BLaER1 (cell line): ENCODE measurements at regions not wholly inside any gene's neighbourhood (a gene's known extent, or its start where the extent isn't known, plus 50 kb on each side); places are given as distances from the start of the nearest gene placed in this dataset.

Source experiments
- H3K27ac ChIP-seq: shearing (Covaris generic); formaldehyde crosslinking; 2 replicates; pipeline ENCODE4 v1.8.1; 2022
- H3K27me3 ChIP-seq: shearing (Covaris generic); formaldehyde crosslinking; 2 replicates; pipeline ENCODE4 v1.8.1; 2022
- H3K36me3 ChIP-seq: shearing (Covaris generic); formaldehyde crosslinking; 2 replicates; pipeline ENCODE4 v1.8.1; 2022
- H3K4me1 ChIP-seq: shearing (Covaris generic); formaldehyde crosslinking; 2 replicates; pipeline ENCODE4 v1.8.1; 2022
- H3K4me2 ChIP-seq: shearing (Covaris generic); formaldehyde crosslinking; 2 replicates; pipeline ENCODE4 v1.8.1; 2022
- H3K4me3 ChIP-seq: shearing (Covaris generic); formaldehyde crosslinking; 2 replicates; pipeline ENCODE4 v1.8.1; 2022
- H3K9ac ChIP-seq: shearing (Covaris generic); formaldehyde crosslinking; 2 replicates; pipeline ENCODE4 v1.8.1; 2022
- H3K9me3 ChIP-seq: shearing (Covaris generic); formaldehyde crosslinking; 2 replicates; pipeline ENCODE4 v1.8.1; 2022
- H4K20me1 ChIP-seq: shearing (Covaris generic); formaldehyde crosslinking; 2 replicates; pipeline ENCODE4 v1.8.1; 2022
- Cebpa-rat ChIP-seq: shearing (Covaris generic); IDR thresholded peaks from 2 replicates; pipeline ENCODE4 v1.8.1; 2022

- Histone ChIP-seq H3K4me3 (no peak overlapping the region), H3K36me3 (no peaks in the 10 kb centered on the region), H3K4me2 (no peak overlapping the region), H3K4me1 (no peaks in the 10 kb centered on the region), H3K9ac (no peak overlapping the region), H3K27me3 (no peaks in the 10 kb centered on the region), H3K9me3 (no peaks in the 10 kb centered on the region), H3K27ac (no peak overlapping the region), H4K20me1 (no peaks in the 10 kb centered on the region)
- no peak for TF ChIP-seq Cebpa-rat
Measured at GRCh38 chr2:123080331-123080730, 944.8 kb upstream of the CNTNAP5 start.

GRCh38 chr2:123085484-123085883 lies 939.6 kb upstream of the CNTNAP5 start:
- H3K9me3 ChIP-seq, result no peaks in the 10 kb centered on the region
- no peak overlapping the region for H3K4me3 ChIP-seq
- H3K4me2 ChIP-seq, result no peak overlapping the region
- H4K20me1 ChIP-seq, result no peaks in the 10 kb centered on the region
- no peak for TF ChIP-seq Cebpa-rat
- no peaks in the 10 kb centered on the region for H3K4me1 ChIP-seq
- H3K27ac ChIP-seq, result no peak overlapping the region
- no peak overlapping the region for H3K9ac ChIP-seq
- H3K36me3 ChIP-seq, result no peaks in the 10 kb centered on the region
- no peaks in the 10 kb centered on the region for H3K27me3 ChIP-seq

GRCh38 chr2:123086613-123087385 lies 938.3 kb upstream of the CNTNAP5 start:
- Histone ChIP-seq H3K27ac (no peak overlapping the region), H3K4me3 (no peak overlapping the region), H3K9ac (no peak overlapping the region), H3K4me2 (no peak overlapping the region), H3K36me3 (no peaks in the 10 kb centered on the region), H4K20me1 (no peaks in the 10 kb centered on the region), H3K27me3 (no peaks in the 10 kb centered on the region), H3K9me3 (no peaks in the 10 kb centered on the region), H3K4me1 (no peaks in the 10 kb centered on the region)
- no peak for TF ChIP-seq Cebpa-rat

DNA sequence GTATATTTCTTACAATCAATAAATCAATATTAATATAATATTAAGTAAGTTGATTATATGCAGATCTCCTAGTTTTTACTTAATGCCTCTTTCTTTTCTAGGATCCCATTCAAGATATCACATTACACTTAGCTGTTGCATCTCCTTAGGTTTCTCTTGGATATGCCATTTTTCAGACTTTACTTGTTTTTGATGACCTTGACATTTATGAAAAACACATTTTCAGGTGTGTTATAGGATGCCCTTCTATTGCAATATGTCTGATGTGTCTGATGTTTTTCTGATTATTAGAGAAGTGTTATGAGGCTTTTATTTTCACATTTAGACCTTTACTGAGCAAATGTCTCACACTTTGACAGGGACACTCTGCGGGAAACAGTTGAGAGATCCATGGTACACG lies 933.6 kb upstream of the CNTNAP5 start:
- no peaks in the 10 kb centered on the region for H3K36me3 ChIP-seq
- no peaks in the 10 kb centered on the region for H3K9me3 ChIP-seq
- H3K4me3 ChIP-seq, result no peak overlapping the region
- TF ChIP-seq Cebpa-rat, result no peak
- H4K20me1 ChIP-seq, result no peaks in the 10 kb centered on the region
- no peak overlapping the region for H3K4me2 ChIP-seq
- H3K9ac ChIP-seq, result no peak overlapping the region
- H3K27me3 ChIP-seq, result no peaks in the 10 kb centered on the region
- no peak overlapping the region for H3K27ac ChIP-seq
- no peaks in the 10 kb centered on the region for H3K4me1 ChIP-seq

- Histone ChIP-seq H3K9ac (no peak overlapping the region), H3K4me1 (no peaks in the 10 kb centered on the region), H3K27ac (no peak overlapping the region), H3K27me3 (no peaks in the 10 kb centered on the region), H4K20me1 (no peaks in the 10 kb centered on the region), H3K9me3 (no peaks in the 10 kb centered on the region), H3K4me3 (no peak overlapping the region), H3K4me2 (no peak overlapping the region), H3K36me3 (no peaks in the 10 kb centered on the region)
- no peak for TF ChIP-seq Cebpa-rat
Measured at GRCh38 chr2:123093199-123093598, 931.9 kb upstream of the CNTNAP5 start.

DNA sequence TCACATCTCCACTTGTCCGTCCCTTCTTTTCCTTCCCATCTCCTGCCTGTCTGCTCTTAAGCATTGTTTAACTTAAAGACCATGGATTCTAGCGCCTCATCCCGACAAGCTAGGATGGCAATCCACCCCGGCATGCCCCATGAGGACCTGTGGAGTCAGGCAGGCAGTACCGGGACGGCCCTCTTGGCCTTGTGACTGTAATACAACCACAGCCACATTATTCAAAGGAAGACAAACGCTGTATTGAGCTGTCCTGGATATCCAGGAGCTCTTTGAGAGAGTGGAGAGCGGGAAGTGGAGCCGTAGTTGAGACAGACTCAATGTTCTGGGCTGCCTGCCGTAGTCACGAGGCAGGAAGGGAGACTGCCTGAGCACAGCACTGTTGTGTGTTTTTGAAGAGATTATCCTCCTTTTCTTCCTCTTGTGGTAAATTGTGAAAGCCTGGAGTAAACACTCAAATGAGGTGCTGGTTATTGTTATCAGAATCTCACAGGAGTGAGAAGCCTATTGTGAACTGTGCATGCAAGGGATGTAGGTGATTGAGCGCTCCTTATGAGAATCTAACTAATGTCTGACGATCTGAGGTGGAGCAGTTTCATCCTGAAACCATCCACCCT lies 929.8 kb upstream of the CNTNAP5 start:
- H3K4me2 ChIP-seq, result no peak overlapping the region
- H3K36me3 ChIP-seq, result no peaks in the 10 kb centered on the region
- no peak for TF ChIP-seq Cebpa-rat
- H3K9me3 ChIP-seq, result no peaks in the 10 kb centered on the region
- H3K4me3 ChIP-seq, result no peak overlapping the region
- H3K27ac ChIP-seq, result no peak overlapping the region
- H3K4me1 ChIP-seq, result no peaks in the 10 kb centered on the region
- no peaks in the 10 kb centered on the region for H4K20me1 ChIP-seq
- H3K9ac ChIP-seq, result no peak overlapping the region
- H3K27me3 ChIP-seq, result no peaks in the 10 kb centered on the region

DNA sequence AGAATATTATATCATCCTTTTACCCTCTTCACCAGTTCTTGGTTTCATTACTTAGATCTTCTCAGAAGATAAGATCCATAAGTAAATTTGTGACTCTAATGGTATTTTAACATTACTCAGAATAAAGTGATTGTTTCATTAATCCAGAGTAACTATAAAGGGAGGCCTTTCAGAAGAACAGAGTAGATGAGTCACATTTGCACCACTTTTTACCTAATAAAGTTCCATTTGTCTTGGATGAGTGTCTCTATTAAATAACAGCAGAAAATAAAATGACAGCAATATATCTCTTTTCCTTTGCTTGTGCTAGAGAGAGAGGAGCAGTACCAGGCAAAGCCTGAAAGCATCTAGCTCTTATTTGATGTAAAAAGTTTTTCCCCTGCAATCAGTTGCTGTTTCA lies 926.5 kb upstream of the CNTNAP5 start:
- Histone ChIP-seq H3K4me1 (no peaks in the 10 kb centered on the region), H3K9me3 (no peaks in the 10 kb centered on the region), H3K27me3 (no peaks in the 10 kb centered on the region), H4K20me1 (no peaks in the 10 kb centered on the region), H3K4me2 (no peak overlapping the region), H3K36me3 (no peaks in the 10 kb centered on the region), H3K9ac (no peak overlapping the region), H3K4me3 (no peak overlapping the region), H3K27ac (no peak overlapping the region)
- TF ChIP-seq Cebpa-rat, result no peak

DNA sequence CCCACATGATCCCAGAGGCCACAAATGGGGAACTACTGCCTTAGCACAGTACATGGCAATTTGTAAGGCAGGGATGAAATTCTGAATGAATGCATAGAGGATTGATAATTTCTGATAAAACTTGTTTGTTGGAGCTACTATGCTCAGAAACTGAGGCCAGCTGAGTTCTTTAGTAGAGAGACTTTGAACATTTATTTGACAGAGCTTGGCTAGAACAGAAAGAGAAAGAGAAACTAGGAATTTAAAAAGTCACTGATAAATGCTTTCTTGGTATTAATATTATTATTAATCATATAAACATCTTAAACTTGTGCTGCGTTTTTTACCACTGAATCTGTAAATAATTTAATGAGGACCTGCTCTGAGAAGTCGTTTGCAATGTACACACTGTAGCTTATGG lies 923.7 kb upstream of the CNTNAP5 start:
- H3K4me3 ChIP-seq, result no peak overlapping the region
- H3K27me3 ChIP-seq, result no peaks in the 10 kb centered on the region
- TF ChIP-seq Cebpa-rat, result no peak
- no peaks in the 10 kb centered on the region for H3K36me3 ChIP-seq
- H3K27ac ChIP-seq, result no peak overlapping the region
- no peak overlapping the region for H3K4me2 ChIP-seq
- no peaks in the 10 kb centered on the region for H3K9me3 ChIP-seq
- H3K9ac ChIP-seq, result no peak overlapping the region
- H4K20me1 ChIP-seq, result no peaks in the 10 kb centered on the region
- H3K4me1 ChIP-seq, result no peaks in the 10 kb centered on the region

GRCh38 chr2:123103902-123104301 lies 921.2 kb upstream of the CNTNAP5 start:
- H3K4me3 ChIP-seq, result no peak overlapping the region

GRCh38 chr2:123116595-123116994 lies 908.5 kb upstream of the CNTNAP5 start:
- Histone ChIP-seq H3K27me3 (no peaks in the 10 kb centered on the region), H3K4me1 (no peaks in the 10 kb centered on the region), H3K4me3 (no peak overlapping the region), H4K20me1 (no peaks in the 10 kb centered on the region), H3K4me2 (no peak overlapping the region), H3K9ac (no peak overlapping the region), H3K27ac (no peak overlapping the region), H3K9me3 (peaks cover 7% of the 10 kb centered on the region), H3K36me3 (no peaks in the 10 kb centered on the region)
- TF ChIP-seq Cebpa-rat, result no peak

More at GRCh38 chr2:123103902-123104301, 921.2 kb upstream of the CNTNAP5 start:
- H3K9ac ChIP-seq, result no peak overlapping the region
- no peak overlapping the region for H3K4me2 ChIP-seq
- no peaks in the 10 kb centered on the region for H3K9me3 ChIP-seq
- H3K4me1 ChIP-seq, result no peaks in the 10 kb centered on the region
- no peaks in the 10 kb centered on the region for H3K36me3 ChIP-seq
- no peak for TF ChIP-seq Cebpa-rat
- no peaks in the 10 kb centered on the region for H3K27me3 ChIP-seq
- no peaks in the 10 kb centered on the region for H4K20me1 ChIP-seq
- no peak overlapping the region for H3K27ac ChIP-seq
